CD14-positive monocyte (primary cell): ENCODE measurements at regions not wholly inside any gene's neighbourhood (a gene's known extent, or its start where the extent isn't known, plus 50 kb on each side); places are given as distances from the start of the nearest gene placed in this dataset.

Source experiments
- DNase-seq, 3 donors: peaks; one replicate each; pipeline ENCODE4 v3.0.0-alpha.2; 2011 to 2022
- H2AFZ ChIP-seq: 2 replicates; pipeline ENCODE4 v1.6.0; 2012; ENCODE audit warnings: mild to moderate bottlenecking, low read depth, low read length, inconsistent platforms; ENCODE audit not compliant: insufficient read depth, poor library complexity, severe bottlenecking
- H3K27ac ChIP-seq, 2 donors: 1 replicate in 1 of 2; 2 replicates in 1 of 2; pipeline ENCODE4 v1.5.1; 2012 to 2013; ENCODE audit warnings: low read length in 2 of 2, control low read depth in 1 of 2, inconsistent platforms in 1 of 2, low read depth in 1 of 2, mild to moderate bottlenecking in 1 of 2
- H3K27me3 ChIP-seq, 2 donors: one replicate each; pipeline versions ENCODE4 v1.6.0 to v1.6.1; 2011 to 2013; ENCODE audit warnings: low read length in 2 of 2; ENCODE audit not compliant: control insufficient read depth in 2 of 2, insufficient read depth in 2 of 2
- H3K36me3 ChIP-seq, 2 donors: replicated peaks in 1 of 2; 1 replicate in 1 of 2; 2 replicates in 1 of 2; pipeline versions ENCODE4 v1.5.1 to v1.6.1; 2012 to 2013; ENCODE audit warnings: low read length in 2 of 2, control low read depth in 1 of 2, inconsistent platforms in 1 of 2, mild to moderate bottlenecking in 1 of 2; ENCODE audit not compliant: insufficient read depth in 2 of 2, control insufficient read depth in 1 of 2
- H3K4me1 ChIP-seq, 2 donors: 1 replicate in 1 of 2; 2 replicates in 1 of 2; pipeline versions ENCODE4 v1.5.1 to v1.6.1; 2012 to 2013; ENCODE audit warnings: low read length in 2 of 2, control low read depth in 1 of 2, inconsistent platforms in 1 of 2, mild to moderate bottlenecking in 1 of 2, moderate library complexity in 1 of 2; ENCODE audit not compliant: insufficient read depth in 2 of 2, control insufficient read depth in 1 of 2
- H3K4me2 ChIP-seq: replicated peaks from 2 replicates; pipeline ENCODE3; 2012; ENCODE audit warnings: low read length, moderate library complexity, mild to moderate bottlenecking; ENCODE audit not compliant: poor library complexity, severe bottlenecking; ENCODE audit errors: extremely low read depth
- H3K4me3 ChIP-seq, 3 experiments: fragments of 200-600 bp in 1 of 3; sonication (generic) in 1 of 3; replicated peaks in 1 of 3; 1 replicate in 2 of 3; 2 replicates in 1 of 3; pipeline ENCODE4 v1.5.1; 2011 to 2013; ENCODE audit warnings: low read length in 3 of 3, mild to moderate bottlenecking in 3 of 3, control low read depth in 2 of 3, low read depth in 2 of 3, inconsistent platforms in 1 of 3, moderate library complexity in 1 of 3
- H3K79me2 ChIP-seq: 2 replicates; pipeline ENCODE4 v1.6.0; 2012; ENCODE audit warnings: mild to moderate bottlenecking, control low read depth, inconsistent platforms, low read length, moderate library complexity; ENCODE audit not compliant: insufficient read depth
- H3K9ac ChIP-seq: 2 replicates; pipeline ENCODE4 v1.6.0; 2017; ENCODE audit warnings: low read length, mild to moderate bottlenecking; ENCODE audit not compliant: insufficient read depth, poor library complexity, severe bottlenecking
- H3K9me3 ChIP-seq, 2 donors: replicated peaks in 1 of 2; 1 replicate in 1 of 2; 2 replicates in 1 of 2; pipeline versions ENCODE4 v1.5.1 to v1.6.1; 2012 to 2013; ENCODE audit warnings: low read length in 2 of 2, control low read depth in 1 of 2; ENCODE audit not compliant: control insufficient read depth in 1 of 2, insufficient read depth in 1 of 2
- H4K20me1 ChIP-seq: 2 replicates; pipeline ENCODE4 v1.6.0; 2012; ENCODE audit warnings: mild to moderate bottlenecking, low read length, control low read depth, moderate library complexity; ENCODE audit not compliant: insufficient read depth
- H3K27ac Mint-ChIP-seq, 7 donors: one replicate each; pipeline ENCODE4 v1.8.0; 2020; ENCODE audit warnings: mild to moderate bottlenecking in 7 of 7, mixed read lengths in 7 of 7, moderate library complexity in 6 of 7, inconsistent platforms in 2 of 7
- H3K27me3 Mint-ChIP-seq, 3 donors: one replicate each; pipeline ENCODE4 v1.8.0; 2021 to 2022; ENCODE audit warnings: low read depth in 3 of 3, mild to moderate bottlenecking in 3 of 3, mixed read lengths in 3 of 3, moderate library complexity in 3 of 3, inconsistent platforms in 1 of 3
- H3K36me3 Mint-ChIP-seq, 2 donors: one replicate each; pipeline ENCODE4 v1.8.0; 2020; ENCODE audit warnings: mixed read lengths in 2 of 2, inconsistent platforms in 1 of 2, mild to moderate bottlenecking in 1 of 2
- H3K4me1 Mint-ChIP-seq: one replicate; pipeline ENCODE4 v1.8.0; 2020; ENCODE audit warnings: mild to moderate bottlenecking, mixed read lengths
- H3K4me3 Mint-ChIP-seq, 2 donors: one replicate each; pipeline ENCODE4 v1.8.0; 2020; ENCODE audit warnings: mild to moderate bottlenecking in 2 of 2, mixed read lengths in 2 of 2, moderate library complexity in 1 of 2
- H3K9me3 Mint-ChIP-seq, 7 donors: one replicate each; pipeline ENCODE4 v1.8.0; 2020 to 2022; ENCODE audit warnings: mixed read lengths in 7 of 7, mild to moderate bottlenecking in 6 of 7, moderate library complexity in 6 of 7, inconsistent platforms in 2 of 7
- CTCF ChIP-seq: fragments of 200-600 bp; IDR thresholded peaks from one replicate; pipeline ENCODE4 v1.8.0; 2022; ENCODE audit warnings: antibody characterized with exemption, mild to moderate bottlenecking
- WGBS: methylation state at CpG from one replicate; pipeline ENCODE4 v1.1.5; 2013; ENCODE audit warnings: missing lambda C conversion rate; ENCODE audit not compliant: insufficient coverage; 5-methylcytosine and 5-hydroxymethylcytosine counted together
- intact Hi-C, 2 donors: fragments of 100-400 bp; cut with micrococcal nuclease; formaldehyde crosslinking; loops; one replicate each; pipeline versions ENCODE4 v1.15.0 to v1.15.1; 2023

DNA sequence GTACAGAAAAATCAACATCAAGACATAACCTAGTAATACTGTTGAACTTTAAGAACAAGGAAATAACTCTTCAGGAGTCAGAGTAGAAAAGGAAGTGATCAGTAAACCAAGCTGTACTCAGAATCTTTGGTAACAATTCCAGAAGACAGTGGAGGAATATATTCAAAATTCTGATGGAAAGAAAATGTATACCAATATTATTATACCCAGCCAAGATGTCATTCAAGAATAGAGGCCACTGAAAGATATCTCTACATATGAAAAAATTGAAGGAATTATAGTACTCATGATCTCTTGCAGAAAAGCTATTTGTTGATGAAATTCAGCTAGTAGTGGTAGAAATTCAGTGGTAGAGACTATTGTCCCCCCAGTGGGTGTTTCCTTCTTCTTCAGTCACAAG, 182.6 kb upstream of the ZMIZ1 start:
- Histone ChIP-seq H3K4me3 (no peak overlapping the region), H3K4me1 (no peaks in the 10 kb centered on the region), H3K79me2 (no peaks in the 10 kb centered on the region), H3K9me3 (peaks cover 4 to 8% of the 10 kb centered on the region in 2 donors), H3K4me2 (no peak overlapping the region), H3K36me3 (no peaks in the 10 kb centered on the region), H2AFZ (no peak overlapping the region), H3K27ac (no peak overlapping the region), H3K9ac (no peak overlapping the region), H4K20me1 (no peaks in the 10 kb centered on the region), H3K27me3 (no peaks in the 10 kb centered on the region)
- Mint-ChIP-seq H3K4me3 (no peak overlapping the region), H3K4me1 (no peaks in the 10 kb centered on the region), H3K27ac (peak overlapping the region in 1 of 7 donors; percentile 31), H3K36me3 (no peaks in the 10 kb centered on the region), H3K27me3 (peaks cover under 1 to 2% (median 2%) of the 10 kb centered on the region in 3 donors), H3K9me3 (peaks cover 0 to 12% (median 8%) of the 10 kb centered on the region in 7 donors)
- DNase-seq = no peak
- TF ChIP-seq CTCF = no peak
- intact Hi-C loops = no loop called here

GRCh38 chr10:78889536-78890063, 179.2 kb upstream of the ZMIZ1 start:
- 94% methylated on average over 6 of the region's 7 CpGs for WGBS
- Histone ChIP-seq H3K9ac (no peak overlapping the region), H3K4me2 (no peak overlapping the region), H3K36me3 (no peaks in the 10 kb centered on the region), H3K4me1 (no peaks in the 10 kb centered on the region), H3K4me3 (no peak overlapping the region), H3K79me2 (no peaks in the 10 kb centered on the region), H3K27ac (no peak overlapping the region), H3K9me3 (peaks cover 4 to 8% of the 10 kb centered on the region in 2 donors), H3K27me3 (no peaks in the 10 kb centered on the region), H2AFZ (no peak overlapping the region), H4K20me1 (no peaks in the 10 kb centered on the region)
- Mint-ChIP-seq H3K9me3 (peaks cover 0 to 11% (median 6%) of the 10 kb centered on the region in 7 donors), H3K4me3 (no peak overlapping the region), H3K27ac (no peak overlapping the region), H3K4me1 (no peaks in the 10 kb centered on the region), H3K36me3 (no peaks in the 10 kb centered on the region), H3K27me3 (peaks cover 2 to 6% (median 3%) of the 10 kb centered on the region in 3 donors)
- intact Hi-C loops = no loop called here
- no peak for DNase-seq
- no peak for TF ChIP-seq CTCF
